HepG2 (cell line): ENCODE measurements at regions not wholly inside any gene's neighbourhood (a gene's known extent, or its start where the extent isn't known, plus 50 kb on each side); places are given as distances from the start of the nearest gene placed in this dataset.

ENCODE experiments used
- ATAC-seq: fragments of 200-7000 bp; cut with Tn5 transposase; 3 replicates; pipeline ENCODE4 v1.9.1; 2020; ENCODE audit warnings: mild to moderate bottlenecking, moderate library complexity
- BruUV-seq: library from RNA; stranded (reverse); fragments of 400-500 nt; replicated peaks from 2 replicates; lab custom pipeline; 2021; lab: Mats Ljungman, UMichigan
- CTCF ChIA-PET: fragments of 300-600 bp; formaldehyde crosslinking; extraction: SDS; loops from one replicate; lab custom pipeline; 2021; ENCODE audit warnings: low total read pairs, inconsistent platforms, low intra/inter-chr PET ratio; lab: Yijun Ruan, JAX
- POLR2A ChIA-PET: fragments of 350-600 bp; sonication (Branson Sonifier 250); formaldehyde crosslinking; loops from one replicate; lab custom pipeline; 2020; ENCODE audit warnings: antibody characterized with exemption, inconsistent platforms; lab: Yijun Ruan, JAX
- DNase-seq: peaks from one replicate; pipeline ENCODE4 v3.0.0-alpha.2; 2015; ENCODE audit warnings: low spot score
- FAIRE-seq: peaks from 3 replicates; lab custom pipeline; 2011; peaks lifted over from hg19 to GRCh38; lab: Jason Lieb, UNC
- H2AFZ ChIP-seq: one replicate; pipeline ENCODE4 v1.6.1; 2011; ENCODE audit warnings: low read length, inconsistent platforms
- H3K27ac ChIP-seq: fragments of 300-600 bp; 3 replicates; pipeline ENCODE4 v1.8.0; 2011; ENCODE audit warnings: mixed run types, mild to moderate bottlenecking, mixed read lengths, low read length, inconsistent platforms; ENCODE audit not compliant: insufficient read depth; ENCODE audit errors: extremely low read length
- H3K27me3 ChIP-seq, 2 experiments: fragments of 200-600 bp in 1 of 2; 2 replicates in 1 of 2; 3 replicates in 1 of 2; pipeline versions ENCODE4 v1.6.0 to v1.8.0; 2011; ENCODE audit warnings: low read length in 2 of 2, mild to moderate bottlenecking in 2 of 2, moderate library complexity in 2 of 2, inconsistent platforms in 1 of 2; ENCODE audit not compliant: insufficient read depth in 2 of 2, control insufficient read depth in 1 of 2
- H3K36me3 ChIP-seq, 2 experiments: fragments of 200-600 bp in 1 of 2; replicated peaks in 1 of 2; 2 replicates in 1 of 2; 3 replicates in 1 of 2; pipeline versions ENCODE4 v1.5.1 to v1.8.0; 2011; ENCODE audit warnings: low read length in 2 of 2, inconsistent platforms in 1 of 2; ENCODE audit not compliant: insufficient read depth in 2 of 2, control insufficient read depth in 1 of 2
- H3K4me1 ChIP-seq: 2 replicates; pipeline ENCODE4 v1.5.1; 2012; ENCODE audit warnings: low read length, inconsistent platforms; ENCODE audit not compliant: insufficient read depth
- H3K4me2 ChIP-seq: 2 replicates; pipeline ENCODE4 v1.6.0; 2011; ENCODE audit warnings: low read depth, low read length, inconsistent platforms
- H3K4me3 ChIP-seq, 3 experiments: fragments of 200-600 bp in 1 of 3; sonication (generic), shearing (Covaris generic) in 1 of 3; replicated peaks in 1 of 3; 2 replicates each; pipeline ENCODE4 v1.5.1; 2011 to 2016; ENCODE audit warnings: low read length in 3 of 3, inconsistent platforms in 2 of 3, low read depth in 2 of 3, mild to moderate bottlenecking in 2 of 3, control low read depth in 1 of 3, mixed read lengths in 1 of 3; ENCODE audit not compliant: insufficient read depth in 1 of 3
- H3K79me2 ChIP-seq: one replicate; pipeline ENCODE4 v1.6.1; 2011; ENCODE audit warnings: low read length, inconsistent platforms; ENCODE audit not compliant: insufficient read depth
- H3K9ac ChIP-seq: 2 replicates; pipeline ENCODE4 v1.6.0; 2011; ENCODE audit warnings: mild to moderate bottlenecking, low read depth, low read length, inconsistent platforms; ENCODE audit not compliant: insufficient read depth
- H3K9me3 ChIP-seq: 2 replicates; pipeline ENCODE4 v1.5.1; 2012; ENCODE audit warnings: mild to moderate bottlenecking, low read length
- H4K20me1 ChIP-seq: 2 replicates; pipeline ENCODE4 v1.6.0; 2011; ENCODE audit warnings: inconsistent platforms, mild to moderate bottlenecking, low read length, moderate library complexity; ENCODE audit not compliant: insufficient read depth
- ARID5B ChIP-seq: IDR thresholded peaks from 2 replicates; pipeline ENCODE4 v1.4.0; 2020; ENCODE audit warnings: mild to moderate bottlenecking, missing genetic modification reagents
- CSRNP2 ChIP-seq: sonication (generic); formaldehyde crosslinking; conservative IDR thresholded peaks from 2 replicates; pipeline ENCODE4 v1.8.0; 2022; ENCODE audit warnings: low read depth, missing genetic modification reagents
- HDAC2 ChIP-seq: sonication (generic); formaldehyde crosslinking; IDR thresholded peaks from 2 replicates; pipeline ENCODE4 v1.4.0; 2020; ENCODE audit warnings: missing genetic modification reagents
- MLLT10 ChIP-seq: sonication (generic); formaldehyde crosslinking; IDR thresholded peaks from 2 replicates; pipeline ENCODE4 v1.4.0; 2020; ENCODE audit warnings: missing genetic modification reagents
- MYPOP ChIP-seq: sonication (generic); formaldehyde crosslinking; IDR thresholded peaks from 2 replicates; pipeline ENCODE4 v1.8.1; 2023; ENCODE audit warnings: mild to moderate bottlenecking, moderate library complexity, missing genetic modification reagents
- NCOA2 ChIP-seq: sonication (generic); formaldehyde crosslinking; IDR thresholded peaks from 2 replicates; pipeline ENCODE4 v1.8.0; 2022; ENCODE audit warnings: inconsistent platforms
- NKX3-1 ChIP-seq: sonication (generic); formaldehyde crosslinking; IDR thresholded peaks from 2 replicates; pipeline ENCODE4 v1.5.0; 2020; ENCODE audit warnings: missing genetic modification reagents
- PBX2 ChIP-seq: IDR thresholded peaks from 2 replicates; pipeline ENCODE4 v1.6.1; 2016; ENCODE audit warnings: control low read depth
- RXRB ChIP-seq: IDR thresholded peaks from 2 replicates; pipeline ENCODE4 v1.6.1; 2016; ENCODE audit warnings: borderline replicate concordance, missing genetic modification reagents, missing compliant biosample characterization
- TBX2 ChIP-seq: sonication (generic); formaldehyde crosslinking; IDR thresholded peaks from 2 replicates; pipeline ENCODE4 v1.5.0; 2020; ENCODE audit warnings: missing genetic modification reagents, mild to moderate bottlenecking, borderline replicate concordance
- TRIM24 ChIP-seq: sonication (generic); formaldehyde crosslinking; IDR thresholded peaks from 2 replicates; pipeline ENCODE4 v1.8.0; 2022; ENCODE audit warnings: mild to moderate bottlenecking, missing genetic modification reagents
- ZMAT3 ChIP-seq: sonication (generic); formaldehyde crosslinking; conservative IDR thresholded peaks from 2 replicates; pipeline ENCODE4 v1.7.0; 2021; ENCODE audit warnings: missing genetic modification reagents
- ZNF501 ChIP-seq: sonication (generic); formaldehyde crosslinking; IDR thresholded peaks from 2 replicates; pipeline ENCODE4 v1.5.1; 2020; ENCODE audit warnings: mild to moderate bottlenecking, moderate library complexity, missing genetic modification reagents
- ZNF605 ChIP-seq: sonication (generic); formaldehyde crosslinking; IDR thresholded peaks from 2 replicates; pipeline ENCODE4 v1.8.0; 2022; ENCODE audit warnings: mild to moderate bottlenecking, missing genetic modification reagents
- ZNF773 ChIP-seq: sonication (generic); formaldehyde crosslinking; IDR thresholded peaks from 2 replicates; pipeline ENCODE4 v1.4.0; 2020; ENCODE audit warnings: missing genetic modification reagents, borderline replicate concordance
- ZNF788 ChIP-seq: sonication (generic); formaldehyde crosslinking; IDR thresholded peaks from 2 replicates; pipeline ENCODE4 v1.5.0; 2020; ENCODE audit warnings: mild to moderate bottlenecking, missing genetic modification reagents, borderline replicate concordance
- WGBS: methylation state at CpG from one replicate; pipeline ENCODE4 v1.1.6; 2017; ENCODE audit warnings: low lambda C conversion rate; 5-methylcytosine and 5-hydroxymethylcytosine counted together
- in situ Hi-C: cut with HindIII; loops from 2 replicates; pipeline ENCODE4 v1.10.0; 2017; ENCODE audit warnings: low pct_unique_long_range_greater_than_20kb; ENCODE audit not compliant: extremely low pct_ligation_motif_present
- intact Hi-C: fragments of 100-400 bp; cut with micrococcal nuclease; formaldehyde crosslinking; loops from one replicate; pipeline ENCODE4 v1.10.0; 2022; ENCODE audit not compliant: unreplicated experiment

GRCh38 chr15:53830707-53831386 lies 71.4 kb upstream of the WDR72 start:
- Histone ChIP-seq H3K27ac (peak overlapping the region; percentile 99), H4K20me1 (no peaks in the 10 kb centered on the region), H3K27me3 (no peaks in the 10 kb centered on the region), H3K4me1 (peaks cover 65% of the 10 kb centered on the region), H3K4me3 (peak overlapping the region; percentile 13 to 53 (median 28); a peak in 3 of 6 replicates), H3K9ac (peak overlapping the region; percentile 76), H3K9me3 (peaks cover 5% of the 10 kb centered on the region; the same call in 1 of the 2 replicates), H3K4me2 (peak overlapping the region; percentile 73), H3K79me2 (no peaks in the 10 kb centered on the region), H3K36me3 (no peaks in the 10 kb centered on the region), H2AFZ (no peak overlapping the region)
- in situ Hi-C loops (loop anchor here (25.0 kb wide), 1 partner anchor 369 kb away; no protein-coding TSS in a partner anchor), intact Hi-C loops (loop anchor here (10.0 kb wide), 1 partner anchor 376 kb away; no protein-coding TSS in a partner anchor)
- POLR2A ChIA-PET: interaction anchor here (1.3 to 3.1 kb wide), 3 partner anchors 14 to 79 kb away, joined by 4 to 28 read pairs (median 5); no protein-coding TSS in a partner anchor
- DNase-seq: peak; percentile 89
- FAIRE-seq: peak; percentile 63
- CTCF ChIA-PET: no interaction called here
- 9% methylated on average over 9 of the region's 17 CpGs for WGBS
- BruUV-seq: TSS peak; percentile 74
- peak; percentile 62 for ATAC-seq
- TF ChIP-seq ZNF788 (CRISPR knock-in tag) (peak; percentile 68; the same call in 1 of the 2 replicates), NCOA2 (peak; percentile 82), ARID5B (CRISPR knock-in tag) (peak; percentile 93), CSRNP2 (CRISPR knock-in tag) (no peak), TBX2 (CRISPR knock-in tag) (peak; percentile 87), ZNF501 (CRISPR knock-in tag) (peak; percentile 84), ZNF773 (no peak), PBX2 (CRISPR knock-in tag) (no peak), NKX3-1 (CRISPR knock-in tag) (0 out of 2 replicates have a peak, but pooled peaks have one; percentile 0), MYPOP (CRISPR knock-in tag) (0 out of 2 replicates have a peak, but pooled peaks have one; percentile 50), ZNF605 (CRISPR knock-in tag) (peak; percentile 80; the same call in 1 of the 2 replicates), TRIM24 (CRISPR knock-in tag) (peak; percentile 38; the same call in 1 of the 2 replicates), HDAC2 (CRISPR knock-in tag) (peak; percentile 67; the same call in 1 of the 2 replicates), RXRB (CRISPR knock-in tag) (peak; percentile 40; the same call in 1 of the 2 replicates), MLLT10 (no peak), ZMAT3 (CRISPR knock-in tag) (0 out of 2 replicates have a peak, but pooled peaks have one; percentile 34)
